HG02642 (cell line): ENCODE measurements at regions not wholly inside any gene's neighbourhood (a gene's known extent, or its start where the extent isn't known, plus 50 kb on each side); places are given as distances from the start of the nearest gene placed in this dataset.
"Not testable (repeated sequence)": the region's sequence is repeated elsewhere in the genome, so short reads cannot be mapped to it uniquely, and the experiment has no call there.

Experiments
- ATAC-seq: cut with Tn5 transposase; IDR thresholded peaks from one replicate; pipeline ENCODE4 v1.9.1; 2021; ENCODE audit warnings: mild to moderate bottlenecking; ENCODE audit not compliant: unreplicated experiment, poor library complexity

GRCh38 chr16:55014022-55014421, 83.4 kb downstream of the IRX5 start:
- ATAC-seq = no peak

- ATAC-seq = no peak
These were observed 84.7 kb downstream of the IRX5 start for GRCh38 chr16:55015181-55015913.

- no peak for ATAC-seq
These were observed 85.8 kb downstream of the IRX5 start for GRCh38 chr16:55016515-55016914.

GRCh38 chr16:55017321-55017720, 86.7 kb downstream of the IRX5 start:
- no peak for ATAC-seq

GRCh38 chr16:55018881-55019280, 88.2 kb downstream of the IRX5 start:
- no peak for ATAC-seq

GRCh38 chr16:55019419-55020131, 88.9 kb downstream of the IRX5 start:
- ATAC-seq = no peak

- no peak for ATAC-seq
These were observed 91.2 kb downstream of the IRX5 start for GRCh38 chr16:55021595-55022475.

GRCh38 chr16:55027260-55027659, 96.6 kb downstream of the IRX5 start:
- ATAC-seq = not testable (repeated sequence)

GRCh38 chr16:55029509-55029908, 98.8 kb downstream of the IRX5 start:
- no peak for ATAC-seq

GRCh38 chr16:55030944-55031343, 100.3 kb downstream of the IRX5 start:
- no peak for ATAC-seq

GRCh38 chr16:55031481-55031880, 100.8 kb downstream of the IRX5 start:
- no peak for ATAC-seq

GRCh38 chr16:55033225-55034156, 102.8 kb downstream of the IRX5 start:
- ATAC-seq = no peak

- ATAC-seq = no peak
These were observed 104.4 kb downstream of the IRX5 start for GRCh38 chr16:55035029-55035428.

GRCh38 chr16:55035956-55036355, 105.3 kb downstream of the IRX5 start:
- ATAC-seq = no peak

- ATAC-seq = no peak
These were observed 105.7 kb downstream of the IRX5 start for GRCh38 chr16:55036371-55036821.

GRCh38 chr16:55037046-55037445, 106.4 kb downstream of the IRX5 start:
- no peak for ATAC-seq

GRCh38 chr16:55037966-55038365, 107.3 kb downstream of the IRX5 start:
- no peak for ATAC-seq

- no peak for ATAC-seq
These were observed 108.4 kb downstream of the IRX5 start for GRCh38 chr16:55039042-55039441.

- ATAC-seq = no peak
These were observed 108.8 kb downstream of the IRX5 start for GRCh38 chr16:55039511-55039910.

GRCh38 chr16:55039931-55040330, 109.3 kb downstream of the IRX5 start:
- ATAC-seq = no peak
